H9 (cell line): ENCODE measurements at regions not wholly inside any gene's neighbourhood (a gene's known extent, or its start where the extent isn't known, plus 50 kb on each side); places are given as distances from the start of the nearest gene placed in this dataset.

Experiments
- DNase-seq: peaks from one replicate; pipeline ENCODE4 v3.0.0-alpha.2; 2017
- H2AFZ ChIP-seq: one replicate; pipeline ENCODE4 v1.6.1; 2013; ENCODE audit warnings: mild to moderate bottlenecking, low read length, control low read depth, moderate library complexity
- H2AK5ac ChIP-seq: 2 replicates; pipeline ENCODE4 v1.6.1; 2013; ENCODE audit warnings: low read length, control low read depth, mixed read lengths; ENCODE audit not compliant: insufficient read length
- H2BK120ac ChIP-seq: one replicate; pipeline ENCODE4 v1.6.1; 2013; ENCODE audit warnings: low read depth, mild to moderate bottlenecking, low read length, control low read depth, inconsistent platforms; ENCODE audit not compliant: poor library complexity, severe bottlenecking
- H2BK12ac ChIP-seq: 2 replicates; pipeline ENCODE4 v1.6.1; 2013; ENCODE audit warnings: low read length, control low read depth, mixed read lengths, low read depth; ENCODE audit not compliant: insufficient read length
- H2BK15ac ChIP-seq: 2 replicates; pipeline ENCODE4 v1.6.1; 2013; ENCODE audit warnings: low read depth, low read length, control low read depth
- H2BK20ac ChIP-seq: one replicate; pipeline ENCODE4 v1.6.1; 2013; ENCODE audit warnings: low read depth, mild to moderate bottlenecking, low read length, control low read depth, inconsistent platforms; ENCODE audit not compliant: poor library complexity, severe bottlenecking
- H2BK5ac ChIP-seq: 2 replicates; pipeline ENCODE4 v1.6.1; 2013; ENCODE audit warnings: low read length, control low read depth, mixed read lengths; ENCODE audit not compliant: insufficient read length
- H3K14ac ChIP-seq: 2 replicates; pipeline ENCODE4 v1.6.1; 2013; ENCODE audit warnings: low read length, control low read depth; ENCODE audit not compliant: insufficient read depth
- H3K18ac ChIP-seq: 2 replicates; pipeline ENCODE4 v1.6.1; 2013; ENCODE audit warnings: low read depth, mild to moderate bottlenecking, mixed read lengths, low read length, control low read depth; ENCODE audit not compliant: insufficient read length
- H3K23ac ChIP-seq: 2 replicates; pipeline ENCODE4 v1.6.1; 2013; ENCODE audit warnings: low read length, control low read depth, mixed read lengths, low read depth; ENCODE audit not compliant: insufficient read length
- H3K23me2 ChIP-seq: 2 replicates; pipeline ENCODE4 v1.6.1; 2013; ENCODE audit warnings: low read depth, mild to moderate bottlenecking, mixed read lengths, low read length, control low read depth; ENCODE audit not compliant: insufficient read length, poor library complexity, severe bottlenecking
- H3K27ac ChIP-seq: 2 replicates; pipeline ENCODE4 v1.5.1; 2013; ENCODE audit warnings: low read length, control low read depth, mixed read lengths, low read depth; ENCODE audit not compliant: insufficient read length
- H3K27me3 ChIP-seq: 2 replicates; pipeline ENCODE4 v1.6.1; 2013; ENCODE audit warnings: low read length, control low read depth, inconsistent platforms; ENCODE audit not compliant: insufficient read depth
- H3K4ac ChIP-seq: 2 replicates; pipeline ENCODE4 v1.6.1; 2013; ENCODE audit warnings: low read depth, mild to moderate bottlenecking, control low read depth, inconsistent platforms, low read length, moderate library complexity
- H3K4me1 ChIP-seq: 2 replicates; pipeline ENCODE4 v1.6.1; 2013; ENCODE audit warnings: low read length, control low read depth, inconsistent platforms; ENCODE audit not compliant: insufficient read depth
- H3K4me2 ChIP-seq: 2 replicates; pipeline ENCODE4 v1.6.1; 2013; ENCODE audit warnings: low read length, control low read depth, mixed read lengths; ENCODE audit not compliant: insufficient read length, insufficient read depth
- H3K56ac ChIP-seq: 2 replicates; pipeline ENCODE4 v1.6.1; 2013; ENCODE audit warnings: low read depth, mild to moderate bottlenecking, mixed read lengths, low read length, control low read depth; ENCODE audit not compliant: insufficient read length
- H3K79me1 ChIP-seq: 2 replicates; pipeline ENCODE4 v1.6.1; 2013; ENCODE audit warnings: low read depth, mild to moderate bottlenecking, moderate library complexity, low read length, control low read depth, inconsistent platforms; ENCODE audit not compliant: insufficient read depth, poor library complexity, severe bottlenecking
- H3K79me2 ChIP-seq: 2 replicates; pipeline ENCODE4 v1.6.1; 2013; ENCODE audit warnings: low read length, control low read depth, inconsistent platforms; ENCODE audit not compliant: insufficient read depth
- H3K9ac ChIP-seq: 2 replicates; pipeline ENCODE4 v1.6.1; 2013; ENCODE audit warnings: low read length, control low read depth, mixed read lengths; ENCODE audit not compliant: insufficient read length; ENCODE audit errors: extremely low read depth
- H3K9me3 ChIP-seq: one replicate; pipeline ENCODE4 v1.6.1; 2013; ENCODE audit warnings: low read depth, low read length, inconsistent platforms; ENCODE audit not compliant: control insufficient read depth
- H3T11ph ChIP-seq: one replicate; pipeline ENCODE4 v1.6.1; 2013; ENCODE audit warnings: mild to moderate bottlenecking, low read length, control low read depth, inconsistent platforms
- H4K20me1 ChIP-seq: one replicate; pipeline ENCODE4 v1.6.1; 2013; ENCODE audit not compliant: control insufficient read depth, insufficient read length, insufficient read depth
- H4K5ac ChIP-seq: 2 replicates; pipeline ENCODE4 v1.6.1; 2013; ENCODE audit warnings: low read depth, mild to moderate bottlenecking, mixed read lengths, low read length, control low read depth; ENCODE audit not compliant: insufficient read length
- H4K8ac ChIP-seq: replicated peaks from 2 replicates; pipeline ENCODE4 v1.6.1; 2013; ENCODE audit warnings: low read length, control low read depth, mixed read lengths, low read depth; ENCODE audit not compliant: insufficient read length
- H4K91ac ChIP-seq: 2 replicates; pipeline ENCODE4 v1.6.1; 2013; ENCODE audit warnings: low read depth, mild to moderate bottlenecking, moderate library complexity, mixed read lengths, low read length, control low read depth; ENCODE audit not compliant: insufficient read length
- H3K27ac Mint-ChIP-seq, 3 experiments: 2 replicates in 2 of 3; 3 replicates in 1 of 3; pipeline ENCODE4 v1.8.0; 2020 to 2021; ENCODE audit warnings: mixed read lengths in 3 of 3, mild to moderate bottlenecking in 1 of 3, moderate library complexity in 1 of 3
- H3K27me3 Mint-ChIP-seq: 2 replicates; pipeline ENCODE4 v1.8.0; 2021; ENCODE audit warnings: low read depth, mild to moderate bottlenecking, moderate library complexity, mixed read lengths
- H3K36me3 Mint-ChIP-seq, 3 experiments: 2 replicates in 2 of 3; 3 replicates in 1 of 3; pipeline ENCODE4 v1.8.0; 2020 to 2021; ENCODE audit warnings: low read depth in 3 of 3, mixed read lengths in 3 of 3; ENCODE audit not compliant: insufficient read depth in 1 of 3
- H3K4me1 Mint-ChIP-seq, 2 experiments: 2 replicates each; pipeline ENCODE4 v1.8.0; 2020; ENCODE audit warnings: mixed read lengths in 2 of 2
- H3K4me3 Mint-ChIP-seq, 2 experiments: 2 replicates in 1 of 2; 3 replicates in 1 of 2; pipeline ENCODE4 v1.8.0; 2020 to 2021; ENCODE audit warnings: mild to moderate bottlenecking in 2 of 2, mixed read lengths in 2 of 2, moderate library complexity in 1 of 2
- H3K9me3 Mint-ChIP-seq, 2 experiments: 2 replicates in 1 of 2; 3 replicates in 1 of 2; pipeline ENCODE4 v1.8.0; 2020; ENCODE audit warnings: mild to moderate bottlenecking in 2 of 2, mixed read lengths in 2 of 2, moderate library complexity in 1 of 2
- WGBS: extraction: QIAGEN DNeasy Blood & Tissue Kit; methylation state at CpG from one replicate; pipeline ENCODE4 v1.1.7; 2013; ENCODE audit warnings: missing lambda C conversion rate, low lambda C conversion rate, mixed read lengths; ENCODE audit not compliant: insufficient read length; ENCODE audit errors: extremely low coverage; 5-methylcytosine and 5-hydroxymethylcytosine counted together
- TF ChIP-seq, protein P1 (sequence below): fragments of 200-600 bp; sonication (generic); conservative IDR thresholded peaks from 3 replicates; pipeline ENCODE4 v1.8.0; 2021; ENCODE audit warnings: antibody characterized with exemption, mild to moderate bottlenecking

DNA sequence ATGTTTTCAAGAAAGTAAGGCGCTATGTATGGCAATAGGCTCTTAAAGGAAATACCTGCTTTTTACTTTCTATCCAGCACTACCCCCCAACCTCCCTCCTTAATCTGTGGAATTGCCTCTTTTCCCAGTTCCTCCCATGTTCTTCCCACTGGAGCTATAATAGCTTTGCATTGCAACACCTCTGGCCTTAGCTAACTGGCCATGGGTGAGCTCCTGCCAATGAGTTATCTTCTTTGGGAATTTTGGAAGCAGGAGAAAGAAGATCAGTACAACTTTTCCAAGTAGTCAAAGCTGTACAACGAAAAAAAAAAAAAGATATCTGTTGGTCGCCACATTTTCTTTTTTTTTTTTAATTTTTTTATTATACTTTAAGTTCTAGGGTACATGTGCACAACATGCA is 398.0 kb downstream of the NPIPA8 start:
- Histone ChIP-seq H2BK5ac (no peak overlapping the region), H3T11ph (no peak overlapping the region), H2BK20ac (no peak overlapping the region), H3K18ac (no peak overlapping the region), H3K9ac (no peak overlapping the region), H3K27ac (no peak overlapping the region), H4K5ac (no peak overlapping the region), H3K9me3 (no peaks in the 10 kb centered on the region), H4K8ac (no peak overlapping the region), H3K4me2 (no peak overlapping the region), H3K23ac (no peak overlapping the region), H2BK15ac (no peak overlapping the region), H3K27me3 (no peaks in the 10 kb centered on the region), H3K14ac (no peak overlapping the region), H2BK12ac (no peak overlapping the region), H3K4me1 (no peaks in the 10 kb centered on the region), H4K91ac (no peak overlapping the region), H4K20me1 (no peaks in the 10 kb centered on the region), H3K79me1 (no peaks in the 10 kb centered on the region), H3K79me2 (no peaks in the 10 kb centered on the region), H3K23me2 (no peaks in the 10 kb centered on the region), H2AFZ (no peak overlapping the region), H2AK5ac (no peak overlapping the region), H3K4ac (no peak overlapping the region), H2BK120ac (no peak overlapping the region), H3K56ac (no peak overlapping the region)
- no peak for DNase-seq
- H3K27ac Mint-ChIP-seq = no peak overlapping the region
- H3K27me3 Mint-ChIP-seq = no peaks in the 10 kb centered on the region
- H3K9me3 Mint-ChIP-seq = peaks cover 3 to 5% of the 10 kb centered on the region in 2 experiments; a peak in 4 of 5 replicates
- peaks cover 18 to 20% of the 10 kb centered on the region in 2 experiments for H3K4me1 Mint-ChIP-seq
- TF ChIP-seq, protein P1, sequence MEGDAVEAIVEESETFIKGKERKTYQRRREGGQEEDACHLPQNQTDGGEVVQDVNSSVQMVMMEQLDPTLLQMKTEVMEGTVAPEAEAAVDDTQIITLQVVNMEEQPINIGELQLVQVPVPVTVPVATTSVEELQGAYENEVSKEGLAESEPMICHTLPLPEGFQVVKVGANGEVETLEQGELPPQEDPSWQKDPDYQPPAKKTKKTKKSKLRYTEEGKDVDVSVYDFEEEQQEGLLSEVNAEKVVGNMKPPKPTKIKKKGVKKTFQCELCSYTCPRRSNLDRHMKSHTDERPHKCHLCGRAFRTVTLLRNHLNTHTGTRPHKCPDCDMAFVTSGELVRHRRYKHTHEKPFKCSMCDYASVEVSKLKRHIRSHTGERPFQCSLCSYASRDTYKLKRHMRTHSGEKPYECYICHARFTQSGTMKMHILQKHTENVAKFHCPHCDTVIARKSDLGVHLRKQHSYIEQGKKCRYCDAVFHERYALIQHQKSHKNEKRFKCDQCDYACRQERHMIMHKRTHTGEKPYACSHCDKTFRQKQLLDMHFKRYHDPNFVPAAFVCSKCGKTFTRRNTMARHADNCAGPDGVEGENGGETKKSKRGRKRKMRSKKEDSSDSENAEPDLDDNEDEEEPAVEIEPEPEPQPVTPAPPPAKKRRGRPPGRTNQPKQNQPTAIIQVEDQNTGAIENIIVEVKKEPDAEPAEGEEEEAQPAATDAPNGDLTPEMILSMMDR = no peak
- no CpG with 5 or more reads among the region's 3 CpGs for WGBS
- no peak overlapping the region for H3K4me3 Mint-ChIP-seq
- H3K36me3 Mint-ChIP-seq = peaks cover 0 to 8% (median 2%) of the 10 kb centered on the region in 3 experiments; a peak in 2 of 7 replicates
